Left ventricle myocardium inferior (tissue), 1 donor: ENCODE measurements at regions not wholly inside any gene's neighbourhood (a gene's known extent, or its start where the extent isn't known, plus 50 kb on each side); places are given as distances from the start of the nearest gene placed in this dataset.
"Not testable (repeated sequence)": the region's sequence is repeated elsewhere in the genome, so short reads cannot be mapped to it uniquely, and the experiment has no call there.

Experiments used
- DNase-seq: peaks from one replicate; pipeline ENCODE4 v3.0.0-alpha.2; 2020
- H3K27ac ChIP-seq: fragments of 200-600 bp; replicated peaks from 2 replicates; pipeline ENCODE4 v1.8.0; 2021
- H3K27me3 ChIP-seq: fragments of 200-600 bp; 2 replicates; pipeline ENCODE4 v1.8.0; 2021; ENCODE audit warnings: low read depth
- H3K36me3 ChIP-seq: fragments of 200-600 bp; 2 replicates; pipeline ENCODE4 v1.8.0; 2021
- H3K4me1 ChIP-seq: fragments of 200-600 bp; 2 replicates; pipeline ENCODE4 v1.8.0; 2021
- H3K4me3 ChIP-seq: fragments of 200-600 bp; 2 replicates; pipeline ENCODE4 v1.8.0; 2021; ENCODE audit warnings: mild to moderate bottlenecking, moderate library complexity
- H3K9me3 ChIP-seq: fragments of 200-600 bp; replicated peaks from 2 replicates; pipeline ENCODE4 v1.8.0; 2021
- intact Hi-C: fragments of 100-400 bp; cut with micrococcal nuclease; formaldehyde crosslinking; loops from one replicate; pipeline ENCODE4 v1.11.0; 2022
- TF ChIP-seq, protein P1 (sequence below): fragments of 200-600 bp; IDR thresholded peaks from 2 replicates; pipeline ENCODE4 v1.8.0; 2021; ENCODE audit warnings: antibody characterized with exemption, mild to moderate bottlenecking, borderline replicate concordance
- donor health status: DM: no; HTN: yes; CAD: no; lungs with severe emphysema.

DNA sequence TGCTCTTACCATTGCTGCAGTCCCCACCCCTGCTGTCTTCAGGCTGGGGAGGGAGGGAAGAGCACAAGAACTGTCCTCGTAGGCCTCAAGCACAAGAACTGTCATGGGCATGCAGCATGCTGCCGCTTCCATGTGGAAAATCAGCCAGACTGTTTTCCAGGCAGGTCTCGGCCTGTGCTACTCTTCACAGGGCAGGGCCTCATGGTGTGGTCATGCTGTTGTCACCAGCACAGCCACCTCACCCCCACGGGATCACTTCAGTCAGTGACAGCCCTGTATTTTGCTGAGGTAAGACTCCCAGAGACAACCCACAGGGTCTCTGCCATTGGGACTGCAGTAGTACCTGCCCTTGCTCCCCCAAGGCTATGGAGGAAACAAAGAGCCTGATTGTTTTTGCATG, 205.3 kb downstream of the NAP1L3 start:
- TF ChIP-seq, protein P1, sequence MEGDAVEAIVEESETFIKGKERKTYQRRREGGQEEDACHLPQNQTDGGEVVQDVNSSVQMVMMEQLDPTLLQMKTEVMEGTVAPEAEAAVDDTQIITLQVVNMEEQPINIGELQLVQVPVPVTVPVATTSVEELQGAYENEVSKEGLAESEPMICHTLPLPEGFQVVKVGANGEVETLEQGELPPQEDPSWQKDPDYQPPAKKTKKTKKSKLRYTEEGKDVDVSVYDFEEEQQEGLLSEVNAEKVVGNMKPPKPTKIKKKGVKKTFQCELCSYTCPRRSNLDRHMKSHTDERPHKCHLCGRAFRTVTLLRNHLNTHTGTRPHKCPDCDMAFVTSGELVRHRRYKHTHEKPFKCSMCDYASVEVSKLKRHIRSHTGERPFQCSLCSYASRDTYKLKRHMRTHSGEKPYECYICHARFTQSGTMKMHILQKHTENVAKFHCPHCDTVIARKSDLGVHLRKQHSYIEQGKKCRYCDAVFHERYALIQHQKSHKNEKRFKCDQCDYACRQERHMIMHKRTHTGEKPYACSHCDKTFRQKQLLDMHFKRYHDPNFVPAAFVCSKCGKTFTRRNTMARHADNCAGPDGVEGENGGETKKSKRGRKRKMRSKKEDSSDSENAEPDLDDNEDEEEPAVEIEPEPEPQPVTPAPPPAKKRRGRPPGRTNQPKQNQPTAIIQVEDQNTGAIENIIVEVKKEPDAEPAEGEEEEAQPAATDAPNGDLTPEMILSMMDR, result no peak
- H3K27me3 ChIP-seq, result no peaks in the 10 kb centered on the region
- no peaks in the 10 kb centered on the region for H3K9me3 ChIP-seq
- H3K4me3 ChIP-seq, result no peak overlapping the region
- no peak for DNase-seq
- H3K27ac ChIP-seq, result no peak overlapping the region
- no peaks in the 10 kb centered on the region for H3K36me3 ChIP-seq
- H3K4me1 ChIP-seq, result no peaks in the 10 kb centered on the region
- intact Hi-C loops, result no loop called here

DNA sequence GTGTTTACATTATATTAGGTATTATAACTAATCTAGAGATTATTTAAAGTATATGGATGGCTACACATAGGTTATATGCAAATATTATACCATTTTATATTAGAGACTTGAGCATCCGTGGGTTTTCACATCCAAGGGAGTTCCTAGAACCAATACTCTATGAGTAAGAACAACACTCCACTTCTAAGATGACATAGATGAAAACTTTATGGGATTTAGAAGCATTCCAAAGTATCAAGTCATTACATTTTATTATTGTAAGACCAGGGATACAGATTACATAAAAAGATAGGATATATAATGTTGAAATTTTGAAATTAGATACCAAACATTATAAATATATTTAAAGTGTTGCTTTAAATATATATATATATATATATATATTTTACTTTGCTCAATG, 207.0 kb downstream of the NAP1L3 start:
- Histone ChIP-seq H3K9me3 (no peaks in the 10 kb centered on the region), H3K4me1 (no peaks in the 10 kb centered on the region), H3K4me3 (no peak overlapping the region), H3K36me3 (no peaks in the 10 kb centered on the region), H3K27me3 (no peaks in the 10 kb centered on the region), H3K27ac (no peak overlapping the region)
- TF ChIP-seq, protein P1, result no peak
- DNase-seq, result no peak
- intact Hi-C loops, result no loop called here

DNA sequence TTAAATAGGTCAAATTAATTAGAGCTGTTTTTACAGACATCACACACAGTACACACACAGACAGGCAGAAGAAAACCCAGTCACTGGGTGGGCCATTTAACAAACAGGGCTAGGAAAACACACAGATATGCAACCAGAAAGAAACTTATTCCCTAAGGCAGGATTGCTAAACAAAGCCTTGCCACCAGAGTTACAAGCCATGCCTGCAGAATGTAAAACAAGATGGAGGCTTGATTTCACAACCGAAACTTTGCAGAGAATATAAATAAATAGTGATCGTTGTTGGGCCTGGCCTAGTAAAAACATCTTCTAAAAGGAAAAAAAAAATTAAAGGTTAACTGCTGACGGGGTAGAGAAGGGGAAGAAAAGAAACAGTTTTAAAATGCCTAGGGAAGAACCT, 212.3 kb downstream of the NAP1L3 start:
- H3K4me1 ChIP-seq, result no peaks in the 10 kb centered on the region
- no peaks in the 10 kb centered on the region for H3K9me3 ChIP-seq
- no peak for DNase-seq

DNA sequence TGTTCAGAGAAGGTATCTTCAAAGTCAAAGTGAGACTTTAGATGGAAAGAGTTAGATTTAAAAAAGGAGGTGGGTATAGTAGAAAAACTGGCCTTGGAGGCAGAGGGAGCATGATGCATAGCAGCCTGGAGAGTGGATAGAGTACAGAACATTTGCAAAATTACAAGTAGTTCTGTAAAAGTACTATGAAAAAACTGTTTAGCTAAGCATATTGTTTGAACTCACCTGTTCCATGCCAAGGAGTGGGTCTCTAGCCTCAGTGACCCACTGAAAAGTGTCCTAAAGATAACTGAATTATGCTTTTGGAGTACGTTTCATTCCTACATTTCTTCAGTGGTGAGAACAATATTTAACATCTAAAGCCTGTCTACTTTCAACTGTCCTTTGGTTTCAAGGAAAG, 218.9 kb downstream of the NAP1L3 start:
- Histone ChIP-seq H3K27ac (no peak overlapping the region), H3K4me1 (no peaks in the 10 kb centered on the region), H3K9me3 (no peaks in the 10 kb centered on the region), H3K27me3 (no peaks in the 10 kb centered on the region), H3K4me3 (no peak overlapping the region), H3K36me3 (no peaks in the 10 kb centered on the region)
- TF ChIP-seq, protein P1, result no peak
- intact Hi-C loops, result no loop called here
- no peak for DNase-seq

More for the DNA sequence above, 212.3 kb downstream of the NAP1L3 start:
- no peaks in the 10 kb centered on the region for H3K36me3 ChIP-seq
- no peak overlapping the region for H3K4me3 ChIP-seq
- no peak overlapping the region for H3K27ac ChIP-seq
- TF ChIP-seq, protein P1, result no peak
- intact Hi-C loops, result no loop called here
- H3K27me3 ChIP-seq, result no peaks in the 10 kb centered on the region

DNA sequence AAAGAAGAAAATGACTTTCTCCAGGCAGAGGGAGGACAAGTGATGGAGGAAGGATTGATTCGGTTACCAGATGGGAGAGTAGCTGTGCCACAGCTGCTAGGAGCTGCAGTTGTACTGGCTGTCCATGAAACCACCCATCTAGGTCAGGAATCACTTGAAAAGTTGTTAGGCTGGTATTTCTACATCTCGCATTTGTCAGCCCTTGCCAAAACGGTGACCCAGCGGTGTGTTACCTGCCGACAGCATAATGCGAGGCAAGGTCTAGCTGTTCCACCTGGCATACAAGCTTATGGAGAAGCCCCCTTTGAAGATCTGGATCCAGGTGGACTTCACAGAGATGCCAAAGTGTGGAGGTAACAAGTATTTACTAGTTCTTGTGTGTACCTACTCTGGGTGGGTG, 238.7 kb downstream of the NAP1L3 start:
- H3K27me3 ChIP-seq, DNase-seq, H3K36me3 ChIP-seq, H3K4me3 ChIP-seq, intact Hi-C loops, H3K27ac ChIP-seq, H3K9me3 ChIP-seq, H3K4me1 ChIP-seq: not testable (repeated sequence)

DNA sequence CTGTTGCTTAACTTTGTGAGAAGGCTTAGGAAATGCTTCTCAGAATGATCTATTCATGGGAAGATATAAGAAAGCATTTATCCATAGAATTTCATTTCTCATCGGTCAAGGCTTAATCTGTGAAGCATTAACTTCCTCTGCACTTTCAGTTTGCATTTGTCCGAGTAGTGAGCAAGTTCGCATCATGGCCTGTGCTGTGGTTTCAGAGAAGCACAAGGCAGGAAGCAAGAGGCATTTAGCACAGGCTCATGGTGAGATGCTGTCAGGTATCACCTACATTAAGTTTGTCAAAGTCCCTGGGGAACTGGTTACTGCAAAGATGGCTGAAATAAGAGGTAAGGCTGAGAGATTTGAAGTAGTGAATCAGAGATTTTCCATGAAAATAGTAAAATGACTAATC, 244.9 kb downstream of the NAP1L3 start:
- intact Hi-C loops, result no loop called here
- DNase-seq, result no peak
- Histone ChIP-seq H3K36me3 (no peaks in the 10 kb centered on the region), H3K27me3 (no peaks in the 10 kb centered on the region), H3K4me1 (no peaks in the 10 kb centered on the region), H3K27ac (no peak overlapping the region), H3K9me3 (no peaks in the 10 kb centered on the region), H3K4me3 (no peak overlapping the region)
- TF ChIP-seq, protein P1, result no peak
